DOHH2 (cell line): ENCODE measurements at regions not wholly inside any gene's neighbourhood (a gene's known extent, or its start where the extent isn't known, plus 50 kb on each side); places are given as distances from the start of the nearest gene placed in this dataset.
"Not testable (repeated sequence)": the region's sequence is repeated elsewhere in the genome, so short reads cannot be mapped to it uniquely, and the experiment has no call there.

Source experiments
- H3F3A ChIP-seq: fragments of 200-600 bp; sonication (generic), shearing (Covaris generic); 2 replicates; pipeline ENCODE4 v1.6.0; 2016; ENCODE audit warnings: antibody characterized with exemption, mild to moderate bottlenecking; ENCODE audit not compliant: control insufficient read depth, insufficient read depth
- H3K27ac ChIP-seq: fragments of 200-600 bp; sonication (generic); 2 replicates; pipeline ENCODE4 v1.5.1; 2014; ENCODE audit warnings: low read depth, mild to moderate bottlenecking, low read length, moderate library complexity
- H3K27me3 ChIP-seq: fragments of 200-600 bp; sonication (generic); 2 replicates; pipeline ENCODE4 v1.6.1; 2014; ENCODE audit warnings: mild to moderate bottlenecking, low read length, mixed read lengths; ENCODE audit not compliant: control insufficient read depth
- H3K36me3 ChIP-seq: fragments of 200-600 bp; sonication (generic); 2 replicates; pipeline ENCODE4 v1.6.1; 2014; ENCODE audit warnings: mild to moderate bottlenecking, low read length, moderate library complexity, mixed read lengths; ENCODE audit not compliant: control insufficient read depth
- H3K4me1 ChIP-seq: fragments of 200-600 bp; sonication (generic); 2 replicates; pipeline ENCODE4 v1.6.1; 2014; ENCODE audit warnings: mild to moderate bottlenecking, low read length, mixed read lengths; ENCODE audit not compliant: control insufficient read depth
- H3K4me2 ChIP-seq: fragments of 200-600 bp; sonication (generic); 2 replicates; pipeline ENCODE4 v1.6.0; 2014; ENCODE audit warnings: mild to moderate bottlenecking, low read length, moderate library complexity
- H3K4me3 ChIP-seq: fragments of 200-600 bp; sonication (generic); 2 replicates; pipeline ENCODE4 v1.5.1; 2014; ENCODE audit warnings: mild to moderate bottlenecking, low read length, mixed read lengths
- H3K79me2 ChIP-seq: fragments of 200-600 bp; sonication (generic); 2 replicates; pipeline ENCODE4 v1.6.1; 2014; ENCODE audit warnings: mild to moderate bottlenecking, low read length, mixed read lengths; ENCODE audit not compliant: control insufficient read depth
- H3K9me2 ChIP-seq: fragments of 200-600 bp; sonication (generic); replicated peaks from 2 replicates; pipeline ENCODE4 v1.6.1; 2014; ENCODE audit warnings: mild to moderate bottlenecking, low read length, mixed read lengths; ENCODE audit not compliant: control insufficient read depth
- H3K9me3 ChIP-seq: fragments of 200-600 bp; sonication (generic); 2 replicates; pipeline ENCODE4 v1.6.1; 2014; ENCODE audit warnings: antibody characterized with exemption, low read length, mixed read lengths; ENCODE audit not compliant: control insufficient read depth, insufficient read depth
- H4K20me1 ChIP-seq: fragments of 200-600 bp; sonication (generic); 2 replicates; pipeline ENCODE4 v1.6.0; 2014; ENCODE audit warnings: low read depth, mild to moderate bottlenecking, antibody characterized with exemption, low read length, moderate library complexity; ENCODE audit not compliant: control insufficient read depth, insufficient read depth
- EZH2phosphoT487 ChIP-seq: fragments of 200-600 bp; sonication (generic); IDR thresholded peaks from 2 replicates; pipeline ENCODE4 v1.6.1; 2017; ENCODE audit warnings: borderline replicate concordance, mild to moderate bottlenecking, antibody characterized with exemption, low read length, moderate library complexity, mixed read lengths
- TF ChIP-seq, protein P1 (sequence below): fragments of 200-600 bp; sonication (generic); IDR thresholded peaks from one replicate; pipeline ENCODE4 v1.5.1; 2014; ENCODE audit warnings: antibody characterized with exemption, mild to moderate bottlenecking, low read depth, low read length; ENCODE audit not compliant: poor library complexity, severe bottlenecking

DNA sequence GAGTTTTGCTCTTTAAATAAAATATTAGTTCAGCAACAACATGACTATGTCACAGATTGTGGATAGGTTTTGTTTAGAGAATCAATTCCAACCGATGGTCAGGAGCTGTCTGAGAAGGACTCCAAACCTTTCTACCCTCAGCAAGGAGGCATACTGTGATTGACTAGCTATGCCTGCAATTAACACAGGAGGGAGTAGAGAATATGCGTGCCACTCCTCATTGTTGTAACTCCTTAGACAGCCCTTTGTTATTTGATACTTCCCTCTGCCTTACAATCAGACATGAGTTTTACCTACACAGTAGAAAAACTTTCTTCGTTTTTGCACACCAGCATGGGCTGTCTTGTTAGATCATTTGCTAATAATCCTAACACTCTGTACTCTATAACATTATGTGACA is 796.5 kb downstream of the PRIM2 start:
- Histone ChIP-seq H3K9me3 (no peaks in the 10 kb centered on the region), H3K4me2 (no peak overlapping the region), H3K9me2 (no peaks in the 10 kb centered on the region), H3K4me3 (no peak overlapping the region), H4K20me1 (no peaks in the 10 kb centered on the region), H3F3A (no peaks in the 10 kb centered on the region), H3K4me1 (no peaks in the 10 kb centered on the region), H3K27me3 (no peaks in the 10 kb centered on the region), H3K27ac (no peak overlapping the region), H3K36me3 (no peaks in the 10 kb centered on the region), H3K79me2 (no peaks in the 10 kb centered on the region)
- TF ChIP-seq, protein P1, sequence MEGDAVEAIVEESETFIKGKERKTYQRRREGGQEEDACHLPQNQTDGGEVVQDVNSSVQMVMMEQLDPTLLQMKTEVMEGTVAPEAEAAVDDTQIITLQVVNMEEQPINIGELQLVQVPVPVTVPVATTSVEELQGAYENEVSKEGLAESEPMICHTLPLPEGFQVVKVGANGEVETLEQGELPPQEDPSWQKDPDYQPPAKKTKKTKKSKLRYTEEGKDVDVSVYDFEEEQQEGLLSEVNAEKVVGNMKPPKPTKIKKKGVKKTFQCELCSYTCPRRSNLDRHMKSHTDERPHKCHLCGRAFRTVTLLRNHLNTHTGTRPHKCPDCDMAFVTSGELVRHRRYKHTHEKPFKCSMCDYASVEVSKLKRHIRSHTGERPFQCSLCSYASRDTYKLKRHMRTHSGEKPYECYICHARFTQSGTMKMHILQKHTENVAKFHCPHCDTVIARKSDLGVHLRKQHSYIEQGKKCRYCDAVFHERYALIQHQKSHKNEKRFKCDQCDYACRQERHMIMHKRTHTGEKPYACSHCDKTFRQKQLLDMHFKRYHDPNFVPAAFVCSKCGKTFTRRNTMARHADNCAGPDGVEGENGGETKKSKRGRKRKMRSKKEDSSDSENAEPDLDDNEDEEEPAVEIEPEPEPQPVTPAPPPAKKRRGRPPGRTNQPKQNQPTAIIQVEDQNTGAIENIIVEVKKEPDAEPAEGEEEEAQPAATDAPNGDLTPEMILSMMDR: no peak
- no peak for TF ChIP-seq EZH2phosphoT487

DNA sequence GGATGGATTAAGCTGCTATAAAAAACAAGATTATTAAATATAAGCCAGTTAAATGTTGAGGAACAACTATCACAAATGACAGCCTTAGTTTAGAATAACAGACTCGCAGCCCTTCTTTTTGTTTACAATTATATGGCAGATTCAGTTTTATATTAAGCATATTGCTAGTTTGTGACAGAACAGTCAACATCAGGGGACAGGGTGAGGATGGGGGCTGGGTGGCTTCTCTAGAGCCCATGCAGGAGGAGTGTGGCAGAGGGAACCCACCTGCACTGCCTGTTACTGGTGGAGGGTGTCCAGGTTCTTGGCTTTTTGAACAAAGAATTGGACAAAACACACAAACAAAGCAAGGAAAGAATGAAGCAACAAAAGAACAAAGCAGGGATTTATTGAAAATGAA is 799.7 kb downstream of the PRIM2 start:
- not testable (repeated sequence) for H3K4me3 ChIP-seq, H3K9me2 ChIP-seq, H3K36me3 ChIP-seq, H3K79me2 ChIP-seq, H3K4me1 ChIP-seq, H3K4me2 ChIP-seq, H3F3A ChIP-seq, H3K27ac ChIP-seq, H4K20me1 ChIP-seq, H3K9me3 ChIP-seq, H3K27me3 ChIP-seq

DNA sequence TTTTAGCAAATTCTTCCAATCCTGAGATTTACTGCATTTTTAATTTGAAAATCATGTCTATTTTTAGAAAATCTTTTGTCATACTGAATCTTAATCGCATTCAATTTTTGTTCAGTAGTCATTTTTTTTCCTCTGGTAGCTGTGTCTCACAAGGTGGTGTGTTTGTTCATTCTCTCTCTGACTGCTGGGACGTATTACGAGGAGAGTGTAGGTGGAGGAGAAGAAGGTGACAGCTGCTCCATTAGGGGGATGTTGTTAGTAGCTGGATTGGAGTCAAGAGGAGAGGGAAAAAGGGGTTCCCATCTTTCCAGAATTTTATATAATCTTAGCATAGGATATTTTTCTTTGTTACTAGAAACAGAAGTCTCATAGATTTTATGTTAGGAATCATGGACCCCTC is 804.2 kb downstream of the PRIM2 start:
- not testable (repeated sequence) for H3K4me1 ChIP-seq, H3F3A ChIP-seq, H3K79me2 ChIP-seq, H3K27ac ChIP-seq, H3K9me3 ChIP-seq, H3K4me2 ChIP-seq, H3K27me3 ChIP-seq, H4K20me1 ChIP-seq, H3K9me2 ChIP-seq, H3K4me3 ChIP-seq, H3K36me3 ChIP-seq

DNA sequence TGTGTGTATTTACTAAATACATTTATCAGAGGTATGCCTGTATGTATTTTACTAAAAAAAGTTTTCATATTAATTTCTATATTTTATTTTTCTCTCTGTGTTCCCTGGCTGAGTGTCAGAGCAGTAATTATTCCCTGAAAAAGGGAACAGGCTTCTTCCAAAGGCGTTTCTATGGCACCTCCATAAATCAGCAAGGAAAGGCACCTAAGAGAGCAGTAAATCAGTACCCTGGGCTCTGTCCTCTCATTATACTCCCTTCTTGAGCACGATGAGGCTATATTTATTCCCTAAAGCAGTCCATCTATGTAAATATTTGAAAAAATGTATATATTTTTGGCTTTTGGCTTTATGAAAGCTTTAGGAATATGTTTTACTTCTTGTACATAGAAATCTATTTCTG is 806.3 kb downstream of the PRIM2 start:
- not testable (repeated sequence) for H3K4me3 ChIP-seq, H3K4me2 ChIP-seq, H3K36me3 ChIP-seq, H3K9me2 ChIP-seq, H3K9me3 ChIP-seq, H3K27ac ChIP-seq, H3K4me1 ChIP-seq, H3F3A ChIP-seq, H4K20me1 ChIP-seq, H3K79me2 ChIP-seq, H3K27me3 ChIP-seq

DNA sequence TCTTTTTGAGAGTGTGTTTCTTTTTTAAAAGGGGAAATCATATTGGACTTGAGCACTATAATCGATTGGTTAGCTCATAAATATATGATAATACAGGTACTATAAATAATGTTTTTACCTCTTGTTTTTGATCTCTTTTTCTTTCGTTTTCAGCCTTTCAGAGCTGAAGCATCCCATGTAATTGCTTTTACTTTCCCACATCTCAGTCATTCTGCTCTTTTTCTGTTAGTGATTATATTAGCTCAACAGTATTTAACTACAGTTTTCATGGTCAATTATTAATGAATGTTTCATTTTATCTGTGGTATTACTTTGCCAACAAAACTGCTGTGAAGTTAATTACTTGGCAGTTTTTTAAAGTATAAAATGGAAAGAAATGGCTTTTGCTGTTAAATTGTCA is 811.1 kb downstream of the PRIM2 start:
- H3K79me2 ChIP-seq, H3K27me3 ChIP-seq, H3K4me3 ChIP-seq, H4K20me1 ChIP-seq, H3K9me3 ChIP-seq, H3F3A ChIP-seq, H3K27ac ChIP-seq, H3K4me2 ChIP-seq, H3K36me3 ChIP-seq, H3K9me2 ChIP-seq, H3K4me1 ChIP-seq: not testable (repeated sequence)

DNA sequence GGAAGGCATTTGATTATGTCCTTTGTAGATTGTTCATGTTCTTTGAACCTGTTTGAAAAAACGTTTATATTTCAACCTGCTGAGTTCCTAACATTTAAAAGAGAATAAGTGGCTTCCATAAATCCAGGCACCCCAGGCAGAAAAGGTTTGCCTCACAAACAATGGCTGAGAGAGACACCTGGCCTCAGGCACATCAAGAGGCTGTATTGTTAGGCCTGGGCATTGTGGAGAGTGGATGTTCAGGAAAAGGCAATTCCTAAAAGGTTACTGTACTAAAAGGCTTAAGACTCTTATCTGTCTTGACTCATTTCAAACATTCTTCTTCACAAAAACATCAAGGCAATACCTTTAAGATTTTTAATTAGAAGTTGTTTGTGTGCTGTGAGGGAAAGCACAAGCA is 811.7 kb downstream of the PRIM2 start:
- not testable (repeated sequence) for H3K27ac ChIP-seq, H3K4me2 ChIP-seq, H3K79me2 ChIP-seq, H4K20me1 ChIP-seq, H3K27me3 ChIP-seq, H3K9me3 ChIP-seq, H3F3A ChIP-seq, H3K36me3 ChIP-seq, H3K9me2 ChIP-seq, H3K4me1 ChIP-seq, H3K4me3 ChIP-seq

DNA sequence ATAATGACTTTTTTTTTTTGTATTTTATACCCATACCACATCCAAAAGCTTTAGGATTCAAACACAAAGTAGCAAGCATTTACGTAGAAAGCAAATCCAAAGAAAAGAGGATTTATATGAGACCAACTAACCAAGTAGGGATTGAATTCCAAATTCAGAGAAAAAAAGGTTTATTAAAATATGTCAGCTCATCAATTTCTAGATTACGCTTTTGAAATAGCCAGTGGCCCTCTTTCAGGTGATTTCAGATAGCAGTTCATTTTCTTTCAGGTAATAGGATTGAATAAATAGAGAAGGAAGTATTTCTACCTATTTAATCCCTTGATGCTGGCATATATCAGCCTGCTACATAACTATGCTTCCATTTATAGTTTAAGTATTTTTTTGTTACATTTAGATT is 822.3 kb downstream of the PRIM2 start:
- not testable (repeated sequence) for H3K9me2 ChIP-seq, H3F3A ChIP-seq, H3K36me3 ChIP-seq, H3K79me2 ChIP-seq, H4K20me1 ChIP-seq, H3K27ac ChIP-seq, H3K4me3 ChIP-seq, H3K4me1 ChIP-seq, H3K9me3 ChIP-seq, H3K4me2 ChIP-seq, H3K27me3 ChIP-seq

DNA sequence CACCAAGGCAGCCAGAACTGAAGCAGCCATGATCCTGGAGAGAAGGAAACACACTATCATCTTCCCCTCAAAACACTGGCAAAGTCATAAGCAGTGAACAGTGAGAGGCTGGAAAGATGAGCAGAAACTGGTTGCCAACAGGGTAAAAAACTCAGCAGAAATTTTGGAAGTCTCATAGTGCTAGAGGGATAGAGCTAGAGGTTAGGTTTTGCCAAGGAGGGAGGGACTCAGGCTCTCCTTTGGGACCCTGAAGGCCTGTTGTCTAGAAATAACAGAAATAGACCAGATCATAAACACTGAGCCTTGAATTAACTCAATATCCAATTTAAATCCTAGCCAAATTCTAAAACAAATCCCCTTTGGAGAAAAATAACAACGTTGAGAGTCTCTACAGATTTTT is 853.6 kb downstream of the PRIM2 start:
- not testable (repeated sequence) for H4K20me1 ChIP-seq, H3F3A ChIP-seq, H3K4me3 ChIP-seq

More for the DNA sequence above, 853.6 kb downstream of the PRIM2 start:
- not testable (repeated sequence) for H3K27me3 ChIP-seq, H3K79me2 ChIP-seq, H3K4me1 ChIP-seq, H3K9me2 ChIP-seq, H3K9me3 ChIP-seq, H3K27ac ChIP-seq, H3K4me2 ChIP-seq, H3K36me3 ChIP-seq
